Hepatocyte (in vitro differentiated cells): ENCODE measurements at regions not wholly inside any gene's neighbourhood (a gene's known extent, or its start where the extent isn't known, plus 50 kb on each side); places are given as distances from the start of the nearest gene placed in this dataset.

Experiments
- EZH2 ChIP-seq: fragments of 200-600 bp; sonication (generic); IDR thresholded peaks from 2 replicates; pipeline ENCODE4 v1.6.1; 2016; ENCODE audit warnings: antibody characterized with exemption, mild to moderate bottlenecking, borderline replicate concordance
- EZH2phosphoT487 ChIP-seq: fragments of 200-600 bp; sonication (generic); IDR thresholded peaks from one replicate; pipeline ENCODE4 v1.6.1; 2018; ENCODE audit warnings: antibody characterized with exemption, mild to moderate bottlenecking, low read depth, moderate library complexity; ENCODE audit not compliant: unreplicated experiment, severe bottlenecking
- TF ChIP-seq, protein P1 (sequence below): fragments of 200-600 bp; sonication (generic); IDR thresholded peaks from 2 replicates; pipeline ENCODE4 v1.5.1; 2016; ENCODE audit warnings: antibody characterized with exemption, mild to moderate bottlenecking; ENCODE audit not compliant: poor library complexity

DNA sequence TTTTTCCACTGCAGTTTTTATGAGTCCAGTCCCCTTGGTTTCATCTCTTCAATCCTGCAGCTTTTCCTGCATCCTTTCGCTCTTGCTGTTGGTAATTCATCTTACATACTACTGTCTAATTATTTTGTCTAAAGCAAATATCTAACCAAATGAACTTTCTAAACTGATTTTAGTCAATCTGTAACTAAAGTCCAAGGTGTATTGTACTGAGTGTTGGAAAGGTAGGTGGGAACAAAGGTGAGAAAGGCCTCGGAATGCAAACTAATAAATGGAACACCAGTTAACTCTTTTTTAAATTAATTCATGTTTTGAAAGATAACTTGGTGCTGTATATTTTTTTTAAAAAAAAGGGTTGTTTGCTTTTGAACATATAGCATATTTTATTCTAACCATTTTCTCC lies 152.7 kb upstream of the CYLC2 start:
- TF ChIP-seq, protein P1, sequence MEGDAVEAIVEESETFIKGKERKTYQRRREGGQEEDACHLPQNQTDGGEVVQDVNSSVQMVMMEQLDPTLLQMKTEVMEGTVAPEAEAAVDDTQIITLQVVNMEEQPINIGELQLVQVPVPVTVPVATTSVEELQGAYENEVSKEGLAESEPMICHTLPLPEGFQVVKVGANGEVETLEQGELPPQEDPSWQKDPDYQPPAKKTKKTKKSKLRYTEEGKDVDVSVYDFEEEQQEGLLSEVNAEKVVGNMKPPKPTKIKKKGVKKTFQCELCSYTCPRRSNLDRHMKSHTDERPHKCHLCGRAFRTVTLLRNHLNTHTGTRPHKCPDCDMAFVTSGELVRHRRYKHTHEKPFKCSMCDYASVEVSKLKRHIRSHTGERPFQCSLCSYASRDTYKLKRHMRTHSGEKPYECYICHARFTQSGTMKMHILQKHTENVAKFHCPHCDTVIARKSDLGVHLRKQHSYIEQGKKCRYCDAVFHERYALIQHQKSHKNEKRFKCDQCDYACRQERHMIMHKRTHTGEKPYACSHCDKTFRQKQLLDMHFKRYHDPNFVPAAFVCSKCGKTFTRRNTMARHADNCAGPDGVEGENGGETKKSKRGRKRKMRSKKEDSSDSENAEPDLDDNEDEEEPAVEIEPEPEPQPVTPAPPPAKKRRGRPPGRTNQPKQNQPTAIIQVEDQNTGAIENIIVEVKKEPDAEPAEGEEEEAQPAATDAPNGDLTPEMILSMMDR = no peak
- no peak for TF ChIP-seq EZH2
- no peak for TF ChIP-seq EZH2phosphoT487
